Left renal cortex interstitium (tissue), 4 donors: ENCODE measurements at regions not wholly inside any gene's neighbourhood (a gene's known extent, or its start where the extent isn't known, plus 50 kb on each side); places are given as distances from the start of the nearest gene placed in this dataset.
A peak's percentile ranks its signal among the peaks of the same experiment; 100 is the strongest.

ENCODE experiments used
- DNase-seq, 4 donors: peaks; one replicate each; pipeline ENCODE4 v3.0.0-alpha.2; 2013; ENCODE audit warnings: low read depth in 4 of 4, low spot score in 2 of 4, missing footprints in 1 of 4

DNA sequence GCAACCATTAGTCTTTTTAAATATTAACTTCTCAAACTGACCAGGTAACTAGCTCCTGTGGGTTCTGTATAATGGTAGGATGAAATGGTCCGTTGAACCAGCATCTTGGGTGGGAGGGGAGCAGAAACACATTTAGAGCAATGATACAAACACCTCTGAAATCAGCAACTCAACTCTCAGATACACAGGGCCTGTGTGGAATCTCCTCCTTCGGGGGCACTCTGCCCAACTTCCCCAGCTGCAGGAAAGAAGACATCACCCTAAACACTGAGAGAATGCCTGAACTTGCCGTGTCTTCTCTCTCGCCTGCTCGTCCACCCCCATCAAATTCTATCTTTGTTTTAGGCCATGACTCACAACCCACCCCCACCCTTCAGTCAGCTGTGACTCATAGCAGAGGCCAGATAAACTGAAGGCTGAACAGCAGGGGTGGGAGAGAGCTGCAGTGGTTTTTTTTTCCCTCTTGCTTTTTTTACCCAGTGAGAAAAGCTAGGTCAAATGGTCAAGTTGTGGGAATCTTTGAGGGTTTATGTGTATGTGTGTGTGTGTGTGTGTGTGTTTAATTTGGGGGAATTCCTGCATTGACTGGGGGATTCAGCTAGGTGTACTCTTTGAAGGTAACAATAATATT lies 593.4 kb upstream of the JAG1 start:
- peak in 2 of 4 donors; percentile 29 to 32 for DNase-seq

DNA sequence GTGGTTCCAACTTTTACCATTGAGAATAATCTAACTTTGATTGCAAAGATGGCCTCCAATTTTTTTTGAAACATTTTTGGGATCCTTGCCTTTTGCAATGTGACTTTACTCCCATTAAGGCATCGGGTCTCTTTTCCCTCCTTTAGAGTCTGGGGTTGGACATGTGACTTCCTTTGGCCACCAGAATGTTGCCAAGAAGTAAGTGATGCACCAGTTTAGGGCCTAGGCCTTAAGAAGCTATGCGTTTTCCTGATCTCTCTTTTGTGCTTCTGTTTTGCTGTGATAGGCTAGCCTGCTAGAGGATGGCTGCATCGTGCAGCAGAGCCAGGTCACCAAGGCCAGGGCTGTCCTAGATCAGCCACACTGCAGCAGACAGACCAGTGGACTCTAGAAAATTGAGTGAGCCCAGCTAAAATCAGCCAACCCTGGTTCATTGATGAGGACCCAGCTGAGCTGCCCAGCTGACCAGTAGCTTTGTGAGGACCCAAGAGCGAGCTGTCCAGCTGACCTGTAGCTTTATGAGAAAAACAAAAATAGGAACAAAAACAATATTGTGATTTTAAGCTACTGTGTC lies 594.0 kb upstream of the JAG1 start:
- no peak for DNase-seq

DNA sequence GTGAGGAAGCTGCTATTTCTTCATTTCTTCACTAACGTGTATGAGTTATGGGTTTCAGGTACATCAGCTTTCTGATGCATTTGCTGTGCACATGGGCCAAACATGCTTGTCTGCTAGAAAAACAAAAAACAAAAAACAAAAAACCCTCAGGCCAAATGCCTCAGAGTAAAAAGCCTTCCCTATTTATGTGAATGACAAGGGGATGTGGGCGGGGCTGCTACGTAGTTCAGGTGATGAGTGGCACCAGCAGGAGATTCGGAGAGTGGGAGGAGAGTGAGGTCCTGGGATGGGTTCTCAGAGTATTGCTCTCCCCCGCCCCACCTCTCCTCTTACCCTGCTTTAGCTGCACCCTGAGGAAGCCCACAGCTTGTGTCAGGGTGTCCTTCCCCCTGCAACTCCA lies 596.8 kb upstream of the JAG1 start:
- no peak for DNase-seq

GRCh38 chr20:11271319-11271718 lies 597.5 kb upstream of the JAG1 start:
- DNase-seq: no peak

GRCh38 chr20:11271920-11272594 lies 598.3 kb upstream of the JAG1 start:
- no peak for DNase-seq

DNA sequence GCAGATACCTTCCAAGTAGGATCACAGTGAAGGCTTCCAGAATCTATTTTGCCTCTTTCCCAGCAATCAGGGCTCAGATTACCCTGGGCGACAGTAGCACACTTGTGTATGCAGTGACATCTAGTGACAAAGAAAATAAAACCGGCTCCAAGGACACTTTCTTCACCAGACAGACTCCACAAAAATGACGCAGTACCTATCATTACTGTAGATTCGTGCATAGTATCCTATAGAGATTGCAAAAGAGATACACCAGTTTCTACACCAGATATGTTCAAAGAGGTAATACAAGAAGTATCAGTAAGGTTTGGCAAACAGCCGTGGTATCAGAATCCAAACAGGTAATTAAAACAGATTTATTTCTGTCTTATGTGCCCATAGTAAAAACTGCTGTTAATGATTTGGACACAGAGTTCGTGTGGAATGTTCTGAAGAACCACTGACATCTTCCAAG lies 600.4 kb upstream of the JAG1 start:
- peak; percentile 30 to 70 (median 56) for DNase-seq

DNA sequence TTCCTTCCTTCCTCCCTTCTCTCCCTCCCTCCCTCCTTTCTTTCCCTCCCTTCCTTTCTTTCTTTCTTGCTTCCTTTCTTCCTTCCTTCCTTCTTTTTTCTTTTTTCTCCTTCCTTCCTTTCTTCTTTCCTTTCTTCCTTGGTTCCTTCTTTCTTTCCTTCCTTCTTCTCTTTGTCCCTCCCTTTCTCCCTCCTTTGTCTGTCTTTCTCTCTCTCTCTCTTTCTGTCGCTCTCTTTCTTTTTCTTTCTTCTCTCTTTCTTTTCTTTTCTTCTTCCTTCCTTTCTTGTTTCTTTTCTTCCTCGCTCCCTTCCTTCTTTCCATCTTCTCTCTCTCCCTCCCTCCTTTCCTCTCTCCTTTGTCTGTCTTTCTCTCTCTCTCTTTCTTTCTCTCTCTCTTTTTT lies 601.9 kb upstream of the JAG1 start:
- no peak for DNase-seq

GRCh38 chr20:11277170-11277569 lies 603.4 kb upstream of the JAG1 start:
- no peak for DNase-seq

- no peak for DNase-seq
Measured at GRCh38 chr20:11277858-11278257, 604.1 kb upstream of the JAG1 start.

DNA sequence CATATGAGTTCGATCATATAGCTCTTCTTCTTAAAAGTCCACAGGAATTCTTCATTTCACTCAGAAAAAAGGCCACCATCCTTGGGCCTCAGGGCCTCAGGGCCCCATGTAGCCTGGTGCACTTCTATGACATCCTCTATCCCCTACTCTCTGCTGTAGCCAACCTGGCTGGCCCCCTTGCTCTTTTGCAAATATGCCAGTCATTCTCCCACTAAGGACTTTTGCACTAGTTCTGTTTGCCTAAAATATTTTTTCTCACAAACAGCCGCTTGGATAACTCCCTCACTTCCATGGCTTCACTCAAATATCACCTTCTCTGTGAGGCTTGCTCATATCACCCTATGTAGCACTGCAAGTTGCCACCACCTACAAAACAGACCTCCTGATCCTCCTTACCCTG lies 604.7 kb upstream of the JAG1 start:
- DNase-seq: no peak

- DNase-seq: no peak
Measured at GRCh38 chr20:11281240-11281639, 607.4 kb upstream of the JAG1 start.

DNA sequence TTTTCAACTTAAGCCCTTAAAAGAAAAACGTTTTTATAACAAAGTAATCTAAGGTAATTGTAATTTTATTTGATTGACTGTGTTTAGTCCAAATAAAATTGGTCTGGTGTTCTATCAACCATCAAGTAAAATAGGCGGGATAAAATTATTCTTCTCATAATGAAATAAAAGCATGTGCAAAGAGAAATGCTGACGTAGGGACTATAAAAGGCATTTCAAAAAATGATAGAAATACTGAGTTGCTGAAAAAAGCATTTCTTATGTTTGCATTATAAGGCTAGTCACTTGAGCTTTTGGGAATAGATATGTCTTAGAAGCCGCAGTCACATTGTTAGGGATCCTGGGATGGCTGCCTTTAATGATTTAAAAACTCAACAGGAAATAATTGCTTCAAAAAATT lies 608.0 kb upstream of the JAG1 start:
- no peak for DNase-seq

DNA sequence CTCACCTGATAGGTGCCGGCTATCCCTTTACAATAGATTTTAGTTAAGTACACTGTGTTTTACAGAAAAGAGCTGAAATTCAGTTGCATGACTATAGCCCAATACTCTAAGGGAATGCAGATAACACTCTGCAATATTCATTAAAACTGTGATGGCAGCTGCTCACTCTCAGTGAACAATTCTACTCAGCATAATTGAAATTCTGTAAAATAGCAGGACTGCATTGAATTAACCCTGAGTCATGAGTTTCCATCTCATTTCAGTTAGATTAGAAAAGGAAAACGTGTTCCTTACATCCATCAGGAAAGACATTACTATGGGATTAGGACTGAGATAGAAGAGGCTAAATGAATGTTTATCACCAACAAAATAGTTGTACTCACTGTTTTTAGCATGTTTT lies 613.3 kb upstream of the JAG1 start:
- DNase-seq: no peak

DNA sequence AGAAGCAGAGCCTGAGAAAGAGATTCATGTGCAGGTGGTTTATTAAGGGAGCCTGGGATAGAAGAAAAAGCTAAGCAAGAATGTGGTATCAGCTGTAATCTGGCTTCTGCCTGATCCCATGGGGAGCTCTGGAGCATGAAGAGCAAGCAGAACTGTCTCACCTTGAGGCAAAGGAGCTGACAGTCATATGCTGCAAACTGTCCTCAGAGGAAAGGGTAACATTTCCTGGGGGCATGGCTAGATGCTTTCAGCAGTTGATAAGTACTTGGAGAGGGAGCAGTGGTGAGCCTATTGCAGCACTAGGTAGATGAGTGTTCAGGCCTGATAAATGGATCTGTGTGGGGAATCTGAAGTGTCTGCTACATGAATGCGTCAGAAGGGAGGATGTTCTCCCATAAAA lies 621.5 kb upstream of the BTBD3 start:
- DNase-seq: no peak

- DNase-seq: no peak
Measured at GRCh38 chr20:11296951-11297350, 620.7 kb upstream of the BTBD3 start.

GRCh38 chr20:11301699-11302098 lies 616.0 kb upstream of the BTBD3 start:
- no peak for DNase-seq

- DNase-seq: no peak
Measured at GRCh38 chr20:11302436-11302835, 615.3 kb upstream of the BTBD3 start.

DNA sequence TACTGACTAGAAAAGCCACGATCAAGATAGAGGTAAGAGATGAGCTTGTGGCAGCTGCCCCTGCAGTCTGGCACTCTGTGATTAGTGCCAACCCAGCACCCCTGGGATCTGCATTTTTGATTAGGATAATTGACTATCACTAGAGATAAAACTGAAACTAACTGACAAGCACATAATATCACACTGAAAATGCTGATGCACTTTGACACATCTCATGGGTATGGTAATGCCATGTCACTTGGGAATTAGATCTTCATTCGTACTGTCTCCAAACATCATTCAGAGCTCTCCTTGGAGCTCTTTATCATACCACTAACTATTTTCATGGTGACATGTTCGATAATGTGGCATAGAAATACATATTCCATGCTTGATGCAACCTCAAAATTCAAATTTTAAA lies 612.9 kb upstream of the BTBD3 start:
- no peak for DNase-seq

GRCh38 chr20:11305406-11305805 lies 612.3 kb upstream of the BTBD3 start:
- no peak for DNase-seq

GRCh38 chr20:11311659-11312224 lies 606.0 kb upstream of the BTBD3 start:
- no peak for DNase-seq

- no peak for DNase-seq
Measured at GRCh38 chr20:11315525-11315924, 602.2 kb upstream of the BTBD3 start.

DNA sequence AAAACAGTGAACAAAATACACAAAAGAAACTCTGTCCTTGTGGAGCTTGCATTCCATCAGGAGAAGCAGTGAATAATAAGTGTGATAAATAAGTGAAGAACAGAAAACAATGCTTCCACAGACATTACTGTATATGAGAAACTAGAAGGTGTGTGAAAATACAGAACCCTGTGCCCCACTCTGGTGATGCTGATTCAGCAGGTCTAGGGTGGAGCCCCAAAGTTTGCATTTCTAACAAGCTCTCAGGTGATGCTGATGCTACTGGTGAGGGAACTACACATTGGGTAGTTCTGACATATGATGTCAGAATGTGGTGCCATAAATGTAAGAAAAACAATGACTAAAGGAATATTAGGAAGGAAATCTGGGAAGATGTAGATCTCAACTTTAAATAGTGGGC lies 601.4 kb upstream of the BTBD3 start:
- no peak for DNase-seq
